GM19328 (cell line): ENCODE measurements at regions not wholly inside any gene's neighbourhood (a gene's known extent, or its start where the extent isn't known, plus 50 kb on each side); places are given as distances from the start of the nearest gene placed in this dataset.
"Not testable (repeated sequence)": the region's sequence is repeated elsewhere in the genome, so short reads cannot be mapped to it uniquely, and the experiment has no call there.

ENCODE experiments used
- ATAC-seq: cut with Tn5 transposase; IDR thresholded peaks from one replicate; pipeline ENCODE4 v1.9.1; 2021; ENCODE audit warnings: mild to moderate bottlenecking, moderate library complexity; ENCODE audit not compliant: unreplicated experiment

GRCh38 chr1:121001090-121001726 is 111.6 kb downstream of the PPIAL4A start:
- ATAC-seq = not testable (repeated sequence)

- not testable (repeated sequence) for ATAC-seq
These were observed 113.7 kb downstream of the PPIAL4A start for GRCh38 chr1:121003230-121003629.

- not testable (repeated sequence) for ATAC-seq
These were observed 117.3 kb downstream of the PPIAL4A start for GRCh38 chr1:121006826-121007225.

DNA sequence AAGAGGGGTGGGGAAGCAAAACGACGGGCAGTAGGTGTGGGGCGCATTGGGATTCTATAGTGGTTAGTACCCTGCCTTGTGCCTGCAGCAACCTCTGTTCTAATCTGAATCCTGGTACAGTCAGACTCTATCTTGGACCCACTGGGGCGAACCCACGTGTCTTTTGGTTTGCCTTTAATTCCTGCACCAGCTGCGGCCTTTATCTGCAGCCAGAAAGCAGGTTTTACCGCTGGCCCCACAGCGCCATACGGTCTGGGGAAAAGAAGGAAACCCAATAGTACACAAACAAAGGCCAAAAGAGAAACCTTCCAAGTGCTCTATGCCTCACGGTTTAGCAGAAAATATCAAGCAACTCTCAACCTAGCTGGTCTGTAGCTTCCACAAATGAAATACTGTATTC is 118.2 kb downstream of the PPIAL4A start:
- not testable (repeated sequence) for ATAC-seq

DNA sequence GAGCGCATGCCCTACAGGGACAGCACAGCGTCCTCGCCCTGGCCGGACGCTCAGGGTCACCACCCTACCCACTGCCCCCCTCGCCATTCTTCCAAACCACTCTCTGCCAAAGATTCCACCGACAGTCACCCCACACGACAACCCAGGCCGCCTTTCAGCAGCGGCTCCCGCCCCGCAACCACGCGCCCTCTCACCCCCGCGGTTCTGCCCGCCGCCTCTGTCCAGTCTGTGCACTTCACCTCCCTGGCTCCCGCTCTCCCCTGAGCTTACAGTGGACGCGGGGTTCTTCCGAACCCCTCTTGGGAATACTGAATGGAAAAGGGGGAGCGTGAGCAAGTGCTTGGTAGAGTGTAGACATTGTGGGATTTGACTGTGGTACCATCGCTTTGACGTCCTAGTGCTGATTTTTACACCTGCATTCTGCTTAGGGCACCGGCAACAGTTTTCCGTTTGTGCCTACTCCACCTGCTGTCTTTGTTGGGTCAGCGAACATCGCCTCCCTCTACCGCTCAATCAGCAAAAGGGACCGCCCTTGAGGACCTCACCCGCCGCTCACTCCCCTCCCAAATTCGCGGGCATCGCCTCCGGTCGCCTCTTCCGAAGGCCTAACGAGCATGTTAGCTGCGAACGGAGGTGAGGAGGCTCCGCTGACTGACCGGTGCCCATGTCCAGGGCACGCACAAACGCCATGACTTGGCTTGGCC is 119.1 kb downstream of the PPIAL4A start:
- ATAC-seq = not testable (repeated sequence)

DNA sequence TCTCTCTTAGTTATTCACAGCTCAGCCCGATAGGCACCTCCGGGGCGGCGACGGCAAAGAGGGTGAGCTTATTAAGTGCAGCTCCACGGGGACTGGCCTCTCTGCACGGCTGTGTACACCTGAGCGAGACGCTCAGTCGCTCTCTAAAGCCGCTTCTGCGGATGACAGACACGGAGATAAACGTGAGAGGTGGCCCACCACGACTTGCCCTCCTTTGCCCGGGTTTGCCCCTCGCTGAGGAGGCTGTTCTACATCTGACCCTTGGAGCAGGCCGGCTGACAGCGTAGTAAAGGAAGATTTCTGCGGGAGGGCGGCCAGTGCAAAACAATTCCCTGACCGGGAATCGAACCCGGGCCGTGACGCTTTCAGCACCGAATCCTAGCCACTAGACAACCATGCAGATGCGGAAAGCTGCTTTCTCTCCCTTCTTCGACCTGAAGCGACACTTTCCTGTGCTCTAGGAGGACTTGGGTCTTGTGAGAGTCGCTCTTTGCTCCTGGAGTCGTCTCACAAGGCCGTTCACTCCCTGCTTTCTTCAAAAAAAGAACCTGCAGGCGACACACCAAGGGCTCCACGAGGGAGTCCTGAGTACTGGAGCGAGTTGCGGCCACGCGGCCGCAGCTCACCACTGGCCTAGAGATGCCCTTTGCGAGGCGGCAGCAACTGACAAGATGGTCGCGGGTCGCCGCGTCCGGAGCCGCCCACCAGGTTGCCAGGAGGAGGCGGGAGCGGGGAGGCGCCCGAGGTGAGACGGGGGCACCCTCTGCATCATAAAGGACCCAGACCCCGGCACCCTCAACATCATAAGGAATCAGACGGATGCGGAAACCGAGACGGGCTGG is 119.9 kb downstream of the PPIAL4A start:
- ATAC-seq = not testable (repeated sequence)

- ATAC-seq = not testable (repeated sequence)
These were observed 120.6 kb downstream of the PPIAL4A start for GRCh38 chr1:121010141-121010540.

DNA sequence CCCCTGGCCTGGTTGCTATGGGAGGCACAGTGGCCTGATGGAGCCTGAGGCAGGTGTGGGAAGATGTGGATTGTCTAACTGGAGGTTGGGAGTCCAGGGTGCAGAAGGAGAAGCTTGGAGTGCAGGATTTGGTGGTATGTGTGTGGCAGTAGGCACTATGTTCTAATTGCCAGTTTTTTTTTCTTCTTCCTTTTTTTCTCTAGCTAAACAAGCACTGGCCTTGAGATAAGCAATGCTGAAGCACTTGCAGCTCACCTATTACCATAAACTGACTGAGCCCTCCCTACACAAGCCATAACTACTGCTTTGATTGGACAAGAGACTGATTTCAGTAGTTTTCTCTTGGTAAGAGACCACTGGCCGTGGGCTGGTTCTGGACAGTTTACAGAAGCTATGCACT is 123.6 kb downstream of the PPIAL4A start:
- ATAC-seq = not testable (repeated sequence)

DNA sequence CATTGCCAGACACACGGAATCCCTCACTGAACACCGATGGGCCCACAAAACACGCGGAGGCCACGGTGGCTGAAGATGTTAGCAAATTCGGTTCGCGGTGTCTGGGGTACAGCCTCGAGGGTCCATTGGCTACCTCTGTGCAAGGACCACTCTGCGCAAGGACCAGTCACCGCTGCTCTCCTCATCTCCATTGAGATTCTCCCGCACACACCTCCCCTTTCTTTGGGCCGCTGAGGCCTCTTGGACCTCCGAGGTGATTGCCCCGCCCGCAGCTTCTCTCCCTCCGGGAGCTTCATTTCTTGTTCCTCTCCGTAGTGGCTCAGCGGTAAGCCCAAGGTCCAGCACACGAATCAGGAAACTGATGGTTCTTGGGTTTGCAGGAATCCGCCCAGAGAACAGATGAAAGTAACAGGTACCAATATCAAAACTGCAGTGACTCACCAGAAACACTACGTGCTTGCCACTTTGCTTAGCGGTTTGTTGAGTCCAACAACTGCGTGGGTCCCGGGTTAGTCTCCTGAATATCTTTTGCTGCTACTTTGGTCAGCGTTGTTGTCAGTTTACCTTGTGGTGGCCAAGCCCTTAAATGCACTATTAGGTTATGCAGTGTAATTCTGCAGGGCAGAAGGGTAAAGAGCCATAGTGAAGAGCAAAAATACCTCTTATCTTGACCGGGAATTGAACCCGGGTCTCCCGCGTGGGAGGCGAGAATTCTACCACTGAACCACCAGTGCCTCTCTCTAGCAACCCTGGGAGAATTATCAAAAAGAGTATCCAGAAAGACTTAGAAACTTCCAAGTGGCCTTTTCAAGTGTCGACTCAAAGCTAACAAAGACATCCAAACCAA is 126.8 kb downstream of the PPIAL4A start:
- ATAC-seq = not testable (repeated sequence)

DNA sequence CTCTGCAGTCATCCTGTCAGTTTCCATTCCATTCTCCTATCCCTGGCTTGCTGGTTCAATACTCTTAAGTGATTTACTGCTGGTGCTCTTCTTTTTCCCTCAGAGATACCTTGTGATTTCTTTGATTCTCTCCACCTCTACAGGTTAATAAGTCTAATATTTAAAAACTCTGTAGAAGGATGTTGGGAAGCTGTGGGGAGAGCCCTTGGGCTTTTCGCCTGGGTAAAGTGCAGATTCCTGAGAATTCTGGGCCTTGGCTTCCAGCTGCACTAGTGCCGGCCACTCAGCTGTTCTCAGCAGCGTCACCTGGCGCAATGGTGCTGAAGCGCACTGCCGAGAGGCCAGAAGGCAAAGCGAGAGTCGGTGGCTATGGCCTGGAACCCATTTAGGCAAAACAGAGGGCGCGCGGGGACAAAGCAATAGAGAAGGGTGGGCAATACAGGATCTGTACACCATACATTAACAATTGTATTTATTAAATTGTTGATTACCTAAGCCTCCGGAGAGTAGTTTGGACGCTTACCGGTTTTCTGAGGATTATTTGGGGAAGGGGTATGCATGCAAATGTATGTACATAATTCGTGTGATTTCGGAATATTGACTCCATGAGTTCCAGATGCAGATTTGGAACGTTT is 130.3 kb downstream of the PPIAL4A start:
- not testable (repeated sequence) for ATAC-seq

DNA sequence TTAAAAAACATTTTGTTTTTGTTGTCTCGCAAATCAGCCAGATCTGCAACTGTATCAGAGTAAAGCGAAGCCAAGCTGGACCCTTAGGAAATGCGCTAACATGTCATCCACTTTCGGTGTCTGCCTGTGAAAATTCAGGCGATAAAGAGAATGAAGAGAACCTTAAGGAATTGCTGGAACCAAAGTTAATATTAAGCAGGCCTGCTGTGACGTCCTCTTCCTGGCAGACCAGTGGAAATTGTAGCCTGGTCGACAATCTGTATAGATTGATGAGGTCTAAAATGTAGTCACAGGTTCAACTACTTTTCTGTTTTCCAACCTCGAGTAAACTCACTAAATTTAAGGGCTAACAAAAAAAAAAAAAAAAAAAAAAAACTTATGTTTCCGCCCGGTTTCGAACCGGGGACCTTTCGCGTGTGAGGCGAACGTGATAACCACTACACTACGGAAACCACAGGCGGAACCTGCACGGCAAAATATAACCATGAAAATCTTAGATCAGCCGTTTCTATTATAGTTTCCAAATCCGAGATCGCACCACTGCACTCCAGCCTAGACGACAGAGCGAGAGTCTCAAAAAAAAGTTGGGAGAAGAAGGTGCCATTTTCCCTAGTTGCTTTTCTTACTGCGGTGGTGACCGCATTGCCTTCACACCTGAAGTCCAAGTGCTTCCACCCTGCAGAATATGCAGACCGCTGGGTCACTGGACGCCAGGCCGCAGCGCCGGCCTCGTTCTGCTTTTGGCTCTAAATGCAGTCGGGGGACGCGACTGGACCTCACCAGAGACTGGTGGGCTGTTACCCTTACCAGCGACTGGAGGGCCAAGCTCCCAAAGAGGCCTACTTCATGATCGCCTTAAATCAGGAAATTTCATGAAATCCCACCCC is 131.0 kb downstream of the PPIAL4A start:
- not testable (repeated sequence) for ATAC-seq

DNA sequence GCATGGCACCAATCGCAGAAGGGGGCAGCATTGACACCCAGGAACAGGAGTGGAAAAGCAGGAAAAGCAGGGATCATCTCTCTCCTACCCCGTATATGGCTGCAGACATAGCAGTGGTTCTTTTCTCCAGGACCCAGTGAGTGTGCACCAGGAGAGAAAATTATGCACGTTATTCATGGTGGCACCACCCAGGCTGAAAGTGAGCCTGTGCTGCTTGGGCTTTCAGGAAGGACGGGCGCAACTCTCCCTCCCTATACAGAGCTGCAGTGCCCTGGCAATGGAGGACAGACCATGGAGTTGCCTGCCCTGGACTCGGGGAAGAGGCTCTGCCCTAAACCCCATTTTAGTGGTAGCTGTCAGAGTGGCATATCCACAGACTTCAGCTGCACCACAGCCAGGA is 132.1 kb downstream of the PPIAL4A start:
- ATAC-seq = not testable (repeated sequence)

DNA sequence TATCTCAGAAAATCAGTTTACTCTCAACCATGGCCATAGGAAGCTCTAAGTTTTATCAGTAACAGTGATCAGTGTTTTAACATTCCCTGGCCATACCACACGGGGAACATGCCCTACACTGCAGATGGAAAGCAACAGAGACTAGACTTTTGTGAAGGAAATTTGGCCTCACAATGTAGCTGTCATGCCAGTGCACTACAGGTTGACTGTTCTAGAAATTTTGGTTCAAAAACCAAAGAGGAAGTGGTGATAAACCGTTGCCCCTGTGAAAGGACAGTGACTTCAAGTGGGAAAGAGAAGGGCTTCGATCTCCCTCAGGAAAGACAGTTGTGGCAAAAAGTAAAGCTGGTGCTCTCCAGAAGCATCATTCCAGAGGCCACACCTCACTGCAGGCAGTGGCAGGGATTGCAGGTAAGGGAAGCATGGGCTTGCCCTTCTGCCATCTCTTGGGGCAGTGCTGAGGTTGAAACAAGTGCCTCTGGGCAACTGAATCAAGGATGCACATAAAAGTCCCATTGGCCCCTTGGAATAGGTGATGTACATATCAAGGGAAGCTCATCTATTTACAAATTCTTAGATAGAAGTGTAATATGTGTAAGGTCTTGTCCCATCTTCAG is 143.4 kb downstream of the PPIAL4A start:
- ATAC-seq = not testable (repeated sequence)

DNA sequence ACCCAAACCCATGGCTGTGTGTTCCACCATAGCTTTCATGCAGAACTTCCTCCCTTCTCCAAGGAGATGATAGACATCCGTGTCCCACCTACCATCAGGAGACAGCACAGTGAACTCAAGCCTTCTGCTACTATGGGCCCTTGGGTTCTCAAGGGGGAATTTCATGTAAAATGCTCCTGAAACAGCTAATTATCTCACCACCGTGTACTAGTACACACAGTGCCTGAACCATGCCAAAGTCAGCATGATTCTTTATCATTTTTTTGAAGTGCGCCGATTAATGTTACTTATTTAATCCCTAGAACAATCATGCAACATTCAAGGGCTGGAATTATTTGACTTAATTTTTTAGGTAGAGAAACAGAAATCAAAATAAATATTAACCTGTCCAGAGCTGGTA is 147.2 kb downstream of the PPIAL4A start:
- not testable (repeated sequence) for ATAC-seq

DNA sequence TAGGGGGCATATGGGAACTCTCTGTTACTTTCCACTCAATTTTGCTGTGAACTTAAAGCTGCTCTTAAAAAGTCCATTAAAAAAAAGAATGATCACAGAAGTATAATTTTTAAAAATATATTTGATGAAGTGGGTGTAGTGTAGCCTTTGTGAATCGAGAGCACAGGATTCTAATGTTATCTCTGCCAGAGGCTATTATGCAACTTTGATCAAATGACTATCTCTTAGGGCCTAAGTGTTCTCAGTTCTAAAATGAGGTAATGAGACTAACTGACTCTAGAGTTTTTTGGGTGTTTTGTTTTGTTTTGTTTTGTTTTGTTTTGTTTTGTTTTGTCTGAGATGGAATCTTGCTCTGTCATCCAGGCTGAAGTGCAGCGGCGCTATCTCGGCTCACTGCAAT is 143.2 kb downstream of the FAM72B start:
- ATAC-seq = not testable (repeated sequence)

DNA sequence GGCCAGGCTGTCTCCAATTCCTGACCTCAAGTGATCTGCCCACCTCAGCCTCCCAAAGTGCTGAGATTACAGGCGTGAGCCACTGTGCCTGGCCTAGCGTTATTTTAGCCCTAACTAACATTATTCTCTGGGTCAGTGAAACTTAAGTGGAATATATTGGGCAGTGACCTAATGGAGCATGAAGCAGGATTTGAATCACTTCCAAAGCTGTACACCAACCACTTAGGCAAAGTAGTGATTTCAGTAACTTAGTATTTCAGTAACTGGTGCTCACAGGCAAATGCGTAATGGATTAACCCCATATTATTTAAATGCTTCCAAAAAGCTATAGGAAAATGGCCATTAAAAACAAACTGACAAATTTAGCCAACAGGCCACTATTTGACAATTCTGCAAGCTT is 142.6 kb downstream of the FAM72B start:
- ATAC-seq = not testable (repeated sequence)

- not testable (repeated sequence) for ATAC-seq
These were observed 141.3 kb downstream of the FAM72B start for GRCh38 chr1:121042882-121043281.

DNA sequence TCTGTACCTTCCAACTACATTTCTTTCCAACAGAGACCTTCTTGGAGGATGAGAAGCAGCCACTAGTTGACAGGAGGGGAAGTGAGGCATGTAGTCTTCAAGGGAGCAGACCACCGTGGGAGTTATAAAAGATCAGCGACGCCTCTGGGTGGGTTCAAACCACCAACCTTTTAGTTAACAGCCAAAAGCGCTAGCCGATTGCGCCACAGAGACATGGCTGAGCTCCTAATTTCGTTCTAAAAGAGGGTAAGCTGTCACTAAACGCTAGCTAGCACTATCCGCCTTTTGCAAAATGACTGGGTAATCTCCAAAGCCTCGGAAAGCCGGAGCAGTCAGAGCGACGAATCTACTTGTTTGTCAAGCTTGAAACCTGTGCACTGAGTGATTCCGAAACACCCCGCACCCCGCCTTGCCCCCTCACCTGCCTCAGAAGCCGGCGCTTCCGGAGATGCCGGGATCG is 135.8 kb downstream of the FAM72B start:
- not testable (repeated sequence) for ATAC-seq
